ENCODE measurements at regions not wholly inside any gene's neighbourhood (a gene's known extent, or its start where the extent isn't known, plus 50 kb on each side); places are given as distances from the start of the nearest gene placed in this dataset.

DNA sequence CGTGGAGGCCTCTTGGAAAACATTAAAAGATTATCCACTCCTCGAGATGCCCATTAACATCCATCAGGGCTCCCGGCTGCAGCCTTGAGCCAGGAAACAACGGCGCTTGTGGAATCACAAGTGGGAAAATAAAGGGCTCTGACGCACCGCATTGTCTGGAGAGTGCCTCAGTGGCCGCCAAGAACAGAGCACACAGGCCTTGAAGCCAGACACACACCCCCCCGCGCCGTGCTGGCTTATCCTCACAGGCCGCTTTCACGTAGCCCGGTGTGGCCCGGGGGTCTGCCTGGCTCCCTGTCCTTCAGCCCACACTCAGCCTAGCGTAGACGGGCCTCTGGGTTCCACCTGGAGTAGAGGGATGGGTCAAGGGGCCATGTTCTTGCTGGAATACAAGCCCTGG, 1020.5 kb downstream of the BRD1 start:
- Histone ChIP-seq H2AFZ (ENCODE audit: insufficient read depth, low read depth, low read length, poor library complexity, severe bottlenecking) (no peak overlapping the region), H3K36me3 (replicated peaks in 1 of 2; ENCODE audit: control extremely low read depth in 1 of 2, control insufficient read depth in 1 of 2, extremely low read depth in 1 of 2, insufficient read depth in 2 of 2, low read length in 1 of 2) (no peaks in the 10 kb centered on the region), H3K27ac (ENCODE audit: low read length in 2 of 2) (no peak overlapping the region), H3K4me2 (replicated peaks; ENCODE audit: low read depth, low read length, poor library complexity, severe bottlenecking) (no peak overlapping the region), H3K4me1 (ENCODE audit: control insufficient read depth in 2 of 2, insufficient read depth in 2 of 2, low read length in 2 of 2) (no peaks in the 10 kb centered on the region), H4K20me1 (ENCODE audit: control insufficient read depth, insufficient read depth, low read length, poor library complexity, severe bottlenecking) (no peaks in the 10 kb centered on the region), H3K9me3 (ENCODE audit: control extremely low read depth in 1 of 3, control insufficient read depth in 2 of 3, insufficient read depth in 1 of 3, low read length in 2 of 3) (peaks cover 0 to 10% (median 0%) of the 10 kb centered on the region in 3 donors), H3K79me2 (ENCODE audit: control insufficient read depth, insufficient read depth, low read length) (no peaks in the 10 kb centered on the region), H3K4me3 (ENCODE audit: control extremely low read depth in 1 of 5, extremely low read depth in 1 of 5, insufficient read depth in 1 of 5, low read depth in 2 of 5, low read length in 4 of 5) (no peak overlapping the region), H3K27me3 (replicated peaks in 1 of 4; ENCODE audit: control extremely low read depth in 1 of 4, control insufficient read depth in 3 of 4, insufficient read depth in 4 of 4, low read length in 3 of 4) (no peaks in the 10 kb centered on the region), H3K9ac (ENCODE audit: low read length) (no peak overlapping the region)
- ChIA-PET CTCF (no interaction called here), POLR2A (no interaction called here)
- H3K4me1 Mint-ChIP-seq, result no peaks in the 10 kb centered on the region
- no peak for TF ChIP-seq EZH2 (IDR thresholded peaks at IDR 0.05; ENCODE audit: borderline replicate concordance, insufficient read depth, low read depth, low read length, poor library complexity, severe bottlenecking)
- TF ChIP-seq, protein P1, sequence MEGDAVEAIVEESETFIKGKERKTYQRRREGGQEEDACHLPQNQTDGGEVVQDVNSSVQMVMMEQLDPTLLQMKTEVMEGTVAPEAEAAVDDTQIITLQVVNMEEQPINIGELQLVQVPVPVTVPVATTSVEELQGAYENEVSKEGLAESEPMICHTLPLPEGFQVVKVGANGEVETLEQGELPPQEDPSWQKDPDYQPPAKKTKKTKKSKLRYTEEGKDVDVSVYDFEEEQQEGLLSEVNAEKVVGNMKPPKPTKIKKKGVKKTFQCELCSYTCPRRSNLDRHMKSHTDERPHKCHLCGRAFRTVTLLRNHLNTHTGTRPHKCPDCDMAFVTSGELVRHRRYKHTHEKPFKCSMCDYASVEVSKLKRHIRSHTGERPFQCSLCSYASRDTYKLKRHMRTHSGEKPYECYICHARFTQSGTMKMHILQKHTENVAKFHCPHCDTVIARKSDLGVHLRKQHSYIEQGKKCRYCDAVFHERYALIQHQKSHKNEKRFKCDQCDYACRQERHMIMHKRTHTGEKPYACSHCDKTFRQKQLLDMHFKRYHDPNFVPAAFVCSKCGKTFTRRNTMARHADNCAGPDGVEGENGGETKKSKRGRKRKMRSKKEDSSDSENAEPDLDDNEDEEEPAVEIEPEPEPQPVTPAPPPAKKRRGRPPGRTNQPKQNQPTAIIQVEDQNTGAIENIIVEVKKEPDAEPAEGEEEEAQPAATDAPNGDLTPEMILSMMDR (IDR thresholded peaks at IDR 0.05), result no peak
- ATAC-seq (ENCODE audit: low read depth) (no peak), DNase-seq (no peak)
- WGBS (ENCODE audit: insufficient coverage), result 94% methylated on average over 11 of the region's 17 CpGs
- H3K9me3 Mint-ChIP-seq (ENCODE audit: insufficient read depth), result no peaks in the 10 kb centered on the region
- H3K27ac Mint-ChIP-seq, result no peak overlapping the region
- no peaks in the 10 kb centered on the region for H3K27me3 Mint-ChIP-seq
- no peak overlapping the region for H3K4me3 Mint-ChIP-seq
- intact Hi-C loops (cut with micrococcal nuclease), result no loop called here

DNA sequence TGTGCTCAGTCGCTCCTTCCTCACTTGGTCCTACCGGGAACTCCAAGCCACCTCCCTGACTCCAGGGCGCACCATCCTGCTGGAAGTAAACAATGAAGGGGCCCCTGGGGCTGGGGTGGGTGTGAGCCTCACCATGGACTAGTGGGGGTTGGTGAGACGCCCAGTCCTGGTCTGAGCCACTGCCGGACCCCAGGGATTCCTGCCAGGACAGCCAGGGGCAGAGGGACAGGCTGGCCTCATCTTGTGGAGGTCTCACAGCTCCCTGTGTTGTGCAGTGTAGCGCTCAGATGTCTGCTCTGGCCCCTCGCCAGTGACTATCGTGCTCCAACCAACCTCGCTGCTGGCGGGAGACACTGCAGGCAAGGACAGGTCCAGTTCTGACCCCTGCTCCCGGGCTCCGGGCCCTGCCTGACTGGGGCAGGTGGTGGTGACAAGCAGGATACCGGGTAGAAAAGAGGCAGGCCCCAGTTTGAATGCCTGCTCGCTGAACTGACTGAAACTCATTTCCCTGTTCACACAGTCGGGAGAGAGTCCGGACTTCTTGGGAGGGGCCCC, 1021.4 kb downstream of the BRD1 start:
- no peak overlapping the region for H3K4me3 ChIP-seq (ENCODE audit: control extremely low read depth in 1 of 5, extremely low read depth in 1 of 5, insufficient read depth in 1 of 5, low read depth in 2 of 5, low read length in 4 of 5)
- intact Hi-C loops (cut with micrococcal nuclease), result no loop called here
- no peaks in the 10 kb centered on the region for H3K4me1 ChIP-seq (ENCODE audit: control insufficient read depth in 2 of 2, insufficient read depth in 2 of 2, low read length in 2 of 2)
- no peak for TF ChIP-seq EZH2 (IDR thresholded peaks at IDR 0.05; ENCODE audit: borderline replicate concordance, insufficient read depth, low read depth, low read length, poor library complexity, severe bottlenecking)
- TF ChIP-seq, protein P1 (IDR thresholded peaks at IDR 0.05), result no peak
- no peaks in the 10 kb centered on the region for H3K9me3 Mint-ChIP-seq (ENCODE audit: insufficient read depth)
- H3K4me2 ChIP-seq (replicated peaks; ENCODE audit: low read depth, low read length, poor library complexity, severe bottlenecking), result no peak overlapping the region
- H3K9ac ChIP-seq (ENCODE audit: low read length), result no peak overlapping the region
- no peak overlapping the region for H2AFZ ChIP-seq (ENCODE audit: insufficient read depth, low read depth, low read length, poor library complexity, severe bottlenecking)
- ATAC-seq (ENCODE audit: low read depth), result no peak
- POLR2A ChIA-PET, result no interaction called here
- CTCF ChIA-PET, result no interaction called here
- no peak for DNase-seq
- peaks cover 0 to 10% (median 0%) of the 10 kb centered on the region in 3 donors for H3K9me3 ChIP-seq (ENCODE audit: control extremely low read depth in 1 of 3, control insufficient read depth in 2 of 3, insufficient read depth in 1 of 3, low read length in 2 of 3)
- H3K27me3 ChIP-seq (replicated peaks in 1 of 4; ENCODE audit: control extremely low read depth in 1 of 4, control insufficient read depth in 3 of 4, insufficient read depth in 4 of 4, low read length in 3 of 4), result no peaks in the 10 kb centered on the region
- H3K79me2 ChIP-seq (ENCODE audit: control insufficient read depth, insufficient read depth, low read length), result no peaks in the 10 kb centered on the region
- H3K27ac Mint-ChIP-seq, result no peak overlapping the region
- WGBS (ENCODE audit: insufficient coverage), result 85% methylated on average over 16 of the region's 16 CpGs
- no peak overlapping the region for H3K4me3 Mint-ChIP-seq
- no peaks in the 10 kb centered on the region for H3K27me3 Mint-ChIP-seq
- H4K20me1 ChIP-seq (ENCODE audit: control insufficient read depth, insufficient read depth, low read length, poor library complexity, severe bottlenecking), result no peaks in the 10 kb centered on the region
- H3K36me3 ChIP-seq (replicated peaks in 1 of 2; ENCODE audit: control extremely low read depth in 1 of 2, control insufficient read depth in 1 of 2, extremely low read depth in 1 of 2, insufficient read depth in 2 of 2, low read length in 1 of 2), result no peaks in the 10 kb centered on the region
- no peak overlapping the region for H3K27ac ChIP-seq (ENCODE audit: low read length in 2 of 2)
- H3K4me1 Mint-ChIP-seq, result no peaks in the 10 kb centered on the region
